OCI-LY3 (cell line): ENCODE measurements at regions not wholly inside any gene's neighbourhood (a gene's known extent, or its start where the extent isn't known, plus 50 kb on each side); places are given as distances from the start of the nearest gene placed in this dataset.

Experiments used
- EZH2phosphoT487 ChIP-seq: fragments of 200-600 bp; shearing (Covaris generic); IDR thresholded peaks from 2 replicates; pipeline ENCODE4 v1.6.1; 2018; ENCODE audit warnings: antibody characterized with exemption, mixed run types, low read depth
- TF ChIP-seq, protein P1 (sequence below): fragments of 200-600, 300-600 bp; sonication (generic); IDR thresholded peaks from 2 replicates; pipeline ENCODE4 v1.5.1; 2014; ENCODE audit warnings: antibody characterized with exemption, low read length, low read depth

DNA sequence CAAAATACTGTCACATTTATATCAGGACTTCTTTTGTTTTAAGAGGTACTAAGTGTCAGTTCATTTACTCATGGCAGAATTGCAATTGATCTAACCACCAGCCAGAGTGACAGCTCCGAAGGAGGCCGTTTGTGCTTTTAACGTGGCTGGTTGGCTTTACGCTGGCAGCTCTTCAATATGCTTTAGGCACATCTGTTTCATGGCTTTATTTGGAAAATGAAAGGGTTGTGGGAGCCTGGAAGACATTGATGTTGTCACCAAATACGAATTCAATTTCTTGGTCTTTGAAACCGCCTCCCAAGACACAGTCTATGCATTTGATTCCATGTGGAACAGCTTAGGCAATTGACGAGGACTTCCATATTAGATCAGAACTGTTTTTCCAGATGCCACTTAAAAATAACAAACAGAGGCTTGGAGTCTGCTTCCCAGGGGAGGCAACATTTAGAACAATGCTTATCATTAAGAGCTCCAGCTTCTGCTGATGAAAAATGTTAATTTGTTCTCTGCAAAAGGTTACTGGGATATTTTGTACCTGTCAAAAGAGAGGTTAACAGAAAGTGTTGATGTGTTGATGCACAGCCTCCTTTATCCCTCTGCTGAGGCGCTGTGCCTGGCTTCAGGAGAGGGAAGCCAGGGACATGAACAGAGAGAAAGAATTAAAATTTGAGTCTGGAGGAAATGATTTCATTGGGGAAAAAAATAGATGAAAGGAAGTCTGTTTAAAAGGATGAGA lies 64.0 kb upstream of the TNFRSF19 start:
- TF ChIP-seq, protein P1, sequence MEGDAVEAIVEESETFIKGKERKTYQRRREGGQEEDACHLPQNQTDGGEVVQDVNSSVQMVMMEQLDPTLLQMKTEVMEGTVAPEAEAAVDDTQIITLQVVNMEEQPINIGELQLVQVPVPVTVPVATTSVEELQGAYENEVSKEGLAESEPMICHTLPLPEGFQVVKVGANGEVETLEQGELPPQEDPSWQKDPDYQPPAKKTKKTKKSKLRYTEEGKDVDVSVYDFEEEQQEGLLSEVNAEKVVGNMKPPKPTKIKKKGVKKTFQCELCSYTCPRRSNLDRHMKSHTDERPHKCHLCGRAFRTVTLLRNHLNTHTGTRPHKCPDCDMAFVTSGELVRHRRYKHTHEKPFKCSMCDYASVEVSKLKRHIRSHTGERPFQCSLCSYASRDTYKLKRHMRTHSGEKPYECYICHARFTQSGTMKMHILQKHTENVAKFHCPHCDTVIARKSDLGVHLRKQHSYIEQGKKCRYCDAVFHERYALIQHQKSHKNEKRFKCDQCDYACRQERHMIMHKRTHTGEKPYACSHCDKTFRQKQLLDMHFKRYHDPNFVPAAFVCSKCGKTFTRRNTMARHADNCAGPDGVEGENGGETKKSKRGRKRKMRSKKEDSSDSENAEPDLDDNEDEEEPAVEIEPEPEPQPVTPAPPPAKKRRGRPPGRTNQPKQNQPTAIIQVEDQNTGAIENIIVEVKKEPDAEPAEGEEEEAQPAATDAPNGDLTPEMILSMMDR, result no peak
- no peak for TF ChIP-seq EZH2phosphoT487
